GM12892 (cell line): ENCODE measurements at regions not wholly inside any gene's neighbourhood (a gene's known extent, or its start where the extent isn't known, plus 50 kb on each side); places are given as distances from the start of the nearest gene placed in this dataset.

Source experiments
- POLR2A ChIP-seq: IDR thresholded peaks from 2 replicates; pipeline ENCODE4 v1.6.1; 2011; ENCODE audit warnings: low read depth, low read length, control low read depth
- POLR2AphosphoS5 ChIP-seq: IDR thresholded peaks from 2 replicates; pipeline ENCODE4 v1.6.1; 2011; ENCODE audit warnings: low read depth, low read length, control low read depth
- TAF1 ChIP-seq: IDR thresholded peaks from 2 replicates; pipeline ENCODE4 v1.6.1; 2011; ENCODE audit warnings: low read depth, mild to moderate bottlenecking, control low read depth, low read length, borderline replicate concordance

DNA sequence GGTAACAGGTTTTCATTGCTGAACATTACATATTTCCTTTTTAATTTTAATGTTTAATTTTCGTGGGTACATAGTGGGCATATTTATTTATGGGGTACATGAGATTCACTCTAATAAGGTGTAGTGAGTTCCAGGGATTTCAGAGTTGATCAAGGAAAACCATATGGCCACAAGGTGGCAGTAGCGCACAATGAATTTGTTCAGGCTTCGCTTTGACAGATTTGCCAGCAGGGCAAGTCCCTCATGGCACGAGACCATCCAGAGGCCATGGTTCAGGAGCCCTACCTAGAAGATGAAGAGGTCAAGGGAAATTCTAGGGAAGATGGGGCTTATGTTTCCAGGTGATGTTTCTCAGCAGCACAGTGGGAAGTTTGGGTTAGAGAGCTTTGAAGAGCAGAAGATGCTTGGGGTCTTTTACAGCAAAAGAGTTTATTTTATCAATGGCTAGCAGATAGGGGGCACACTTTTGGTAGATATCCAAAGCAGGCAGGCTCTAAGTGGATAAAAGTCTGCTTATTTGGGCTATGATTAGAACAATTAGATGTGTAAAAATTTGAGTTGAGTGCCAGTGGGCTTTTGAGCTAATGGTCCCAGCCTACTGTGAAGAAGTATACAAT, 1004.4 kb downstream of the AACS start:
- TF ChIP-seq POLR2A (no peak), POLR2AphosphoS5 (no peak), TAF1 (no peak)
